HG03457 (cell line): ENCODE measurements at regions not wholly inside any gene's neighbourhood (a gene's known extent, or its start where the extent isn't known, plus 50 kb on each side); places are given as distances from the start of the nearest gene placed in this dataset.
"Not testable (repeated sequence)": the region's sequence is repeated elsewhere in the genome, so short reads cannot be mapped to it uniquely, and the experiment has no call there.

Source experiments
- ATAC-seq: cut with Tn5 transposase; IDR thresholded peaks from one replicate; pipeline ENCODE4 v1.9.1; 2021; ENCODE audit warnings: moderate number of reproducible peaks; ENCODE audit not compliant: unreplicated experiment

DNA sequence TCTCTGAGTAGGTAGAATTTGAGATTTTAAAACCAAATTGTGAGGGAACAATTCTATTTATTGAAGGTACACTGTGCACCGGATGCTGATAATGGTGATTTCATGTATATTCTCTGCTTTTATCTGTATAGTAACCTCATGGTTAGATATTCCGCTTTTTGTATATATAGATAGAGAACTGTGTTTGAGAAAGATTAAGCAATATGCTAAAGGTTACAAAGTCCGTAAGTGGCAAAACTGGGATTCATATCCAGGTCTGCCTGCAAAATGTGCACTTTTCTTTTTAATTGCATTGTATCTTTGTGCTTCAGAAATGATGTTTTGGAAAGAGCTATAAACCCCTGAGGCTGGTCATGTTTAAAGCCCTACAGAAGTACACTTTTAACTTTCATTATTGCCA, 635.4 kb upstream of the NECTIN3 start:
- no peak for ATAC-seq

DNA sequence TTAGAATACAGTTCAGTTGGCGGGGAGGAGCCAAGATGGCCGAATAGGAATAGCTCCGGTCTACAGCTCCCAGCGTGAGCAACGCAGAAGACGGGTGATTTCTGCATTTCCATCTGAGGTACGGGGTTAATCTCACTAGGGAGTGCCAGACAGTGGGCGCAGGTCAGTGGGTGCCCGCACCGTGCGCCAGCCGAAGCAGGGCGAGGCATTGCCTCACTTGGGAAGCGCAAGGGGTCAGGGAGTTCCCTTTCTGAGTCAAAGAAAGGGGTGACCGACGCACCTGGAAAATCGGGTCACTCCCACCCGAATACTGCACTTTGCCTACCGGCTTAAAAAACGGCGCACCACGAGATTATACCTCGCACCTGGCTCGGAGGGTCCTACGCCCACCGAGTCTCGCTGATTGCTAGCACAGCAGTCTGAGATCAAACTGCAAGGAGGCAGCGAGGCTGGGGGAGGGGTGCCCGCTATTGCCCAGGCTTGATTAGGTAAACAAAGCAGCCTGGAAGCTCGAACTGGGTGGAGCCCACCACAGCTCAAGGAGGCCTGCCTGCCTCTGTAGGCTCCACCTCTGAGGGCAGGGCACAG, 631.5 kb upstream of the NECTIN3 start:
- ATAC-seq = not testable (repeated sequence)

DNA sequence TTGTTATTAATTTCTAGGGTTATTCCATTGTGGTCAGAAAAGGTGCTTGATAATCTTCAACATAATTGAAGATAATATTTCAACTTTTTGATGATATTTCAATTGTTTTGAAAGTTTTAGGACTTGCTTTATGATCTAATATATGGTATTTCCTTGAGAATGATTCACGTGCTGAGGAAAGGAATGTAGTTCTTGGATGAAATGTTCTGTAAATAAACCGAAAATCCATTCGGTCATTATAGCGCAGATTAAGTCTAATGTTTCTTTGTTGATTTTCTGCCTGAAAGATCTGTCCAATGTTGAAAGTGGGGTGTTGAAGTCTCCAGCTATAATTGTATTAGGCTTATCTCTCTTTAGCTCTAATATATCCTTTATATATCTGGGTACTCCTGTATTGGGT, 617.5 kb upstream of the NECTIN3 start:
- no peak for ATAC-seq

DNA sequence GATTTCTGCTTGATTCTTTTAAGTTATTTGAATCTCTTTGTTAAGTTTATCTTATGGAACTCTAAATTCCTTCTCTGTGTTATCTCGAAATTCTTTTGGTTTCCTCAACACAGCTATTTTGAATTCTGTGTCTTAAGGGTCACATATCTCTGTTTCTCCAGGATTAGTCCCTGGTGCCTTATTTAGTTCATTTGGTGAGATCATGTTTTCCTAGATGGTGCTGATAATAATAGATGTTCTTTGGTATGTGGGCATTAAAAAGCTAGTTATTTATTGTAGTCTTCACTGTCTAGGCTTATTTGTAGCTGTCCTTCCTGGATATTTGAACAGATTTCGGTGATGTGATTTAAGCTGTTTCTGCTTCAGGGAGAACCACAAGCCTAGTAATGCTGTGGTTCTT, 615.6 kb upstream of the NECTIN3 start:
- no peak for ATAC-seq

DNA sequence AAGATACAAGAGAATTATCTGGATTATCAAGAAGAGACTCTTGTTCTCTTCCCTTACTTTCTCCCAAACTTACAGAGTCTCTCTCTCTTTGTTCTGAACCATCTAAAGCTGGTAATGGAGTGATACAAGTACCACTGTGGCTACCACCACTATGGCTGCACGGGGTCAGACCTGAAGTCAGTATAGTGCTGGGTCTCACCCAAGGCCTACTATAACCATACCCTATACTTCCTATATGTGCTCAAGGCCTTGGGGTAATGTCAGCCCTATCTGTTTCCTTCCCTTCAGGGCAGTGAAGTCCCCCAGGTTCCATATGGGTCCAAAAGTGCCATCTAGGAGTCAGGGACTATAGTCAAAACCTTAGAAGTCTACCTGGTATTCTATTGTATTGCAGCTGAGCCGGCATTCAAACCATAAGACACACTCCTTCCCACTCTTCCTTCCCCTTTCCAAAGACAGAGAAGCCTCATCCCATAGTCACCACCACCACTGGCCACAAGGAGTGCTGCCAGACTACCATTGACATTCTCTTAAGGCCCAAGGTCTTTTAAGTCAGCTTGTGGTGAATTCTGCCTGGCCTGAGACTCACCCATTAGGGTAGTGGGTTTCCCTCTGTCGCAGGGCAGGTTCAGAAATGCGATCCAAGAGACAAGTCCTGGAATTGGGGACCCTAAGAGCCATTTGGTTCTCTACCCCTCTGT, 615.0 kb upstream of the NECTIN3 start:
- ATAC-seq = no peak

DNA sequence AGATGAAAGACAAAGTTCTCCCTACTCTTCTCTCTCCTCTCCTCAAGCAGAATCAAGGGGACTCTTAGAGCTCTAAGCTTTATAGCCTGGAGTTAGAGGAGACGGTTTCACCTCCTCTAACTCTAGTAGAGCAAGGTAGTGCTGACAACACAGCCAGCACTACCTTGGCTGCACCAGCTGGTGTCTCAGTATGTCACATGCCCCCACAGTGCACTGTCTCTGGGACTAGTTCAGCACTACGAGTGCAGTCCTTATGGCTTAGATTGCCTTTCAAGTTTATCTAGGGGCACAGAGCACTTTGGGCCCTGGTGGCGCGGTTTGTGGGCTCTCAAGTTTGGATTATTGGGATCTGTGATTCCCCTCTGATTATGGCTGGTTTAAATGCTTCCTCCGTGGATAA, 614.1 kb upstream of the NECTIN3 start:
- ATAC-seq = no peak

DNA sequence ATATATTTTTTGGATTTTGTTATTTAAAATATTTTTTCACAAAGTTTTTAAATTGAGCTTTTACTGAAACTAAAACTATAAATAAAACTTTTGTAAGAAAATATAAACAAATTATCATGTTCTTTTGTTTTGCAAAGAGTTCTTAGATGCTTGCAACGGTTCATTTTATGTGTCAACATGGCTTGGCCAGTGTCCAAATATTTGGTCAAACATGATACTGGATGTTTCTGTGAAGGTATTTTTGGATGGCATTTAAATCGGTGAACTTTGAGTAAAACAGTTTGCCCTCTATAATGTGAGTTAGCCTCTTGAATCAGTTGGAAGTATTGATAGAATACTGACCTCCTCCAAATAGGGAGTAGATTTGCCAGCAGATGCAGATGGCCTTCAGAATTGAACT, 612.6 kb upstream of the NECTIN3 start:
- ATAC-seq = no peak

DNA sequence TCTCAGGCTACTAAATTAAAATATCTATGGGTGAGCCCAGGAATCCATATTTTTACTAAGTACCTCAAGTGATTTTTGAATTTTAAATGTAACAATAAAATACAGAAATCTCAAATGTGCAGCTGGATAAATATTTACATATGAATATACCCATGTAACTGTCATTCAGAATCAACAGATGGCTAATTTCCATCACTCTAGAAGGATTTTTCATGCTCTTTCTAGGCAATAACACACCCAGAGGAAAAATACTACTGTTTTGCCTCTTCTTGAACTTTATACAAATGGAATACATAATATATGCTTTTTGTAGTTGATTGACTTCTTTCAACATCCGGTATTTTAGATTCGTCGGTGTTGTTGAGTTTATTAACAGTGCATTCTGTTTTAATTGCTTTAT, 601.3 kb upstream of the NECTIN3 start:
- ATAC-seq = no peak

DNA sequence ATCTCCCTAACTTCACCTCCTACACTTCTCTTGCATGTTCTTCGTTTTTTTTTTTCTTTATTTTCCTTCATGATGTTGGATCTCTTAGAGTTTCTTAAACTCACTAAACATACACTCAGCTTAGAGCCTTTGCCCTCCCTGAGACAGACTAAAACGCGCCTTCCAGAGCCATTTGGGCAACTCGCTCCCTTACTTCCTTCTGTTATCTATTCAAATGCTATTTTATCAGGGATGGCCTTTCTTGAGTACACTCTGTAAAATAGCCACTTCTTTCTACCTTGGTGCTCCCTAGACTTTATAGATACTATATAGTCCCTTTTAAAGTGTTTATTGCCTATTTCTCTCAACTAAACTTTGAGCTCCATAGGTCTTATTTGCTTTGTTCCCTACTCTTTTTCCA, 598.2 kb upstream of the NECTIN3 start:
- no peak for ATAC-seq

DNA sequence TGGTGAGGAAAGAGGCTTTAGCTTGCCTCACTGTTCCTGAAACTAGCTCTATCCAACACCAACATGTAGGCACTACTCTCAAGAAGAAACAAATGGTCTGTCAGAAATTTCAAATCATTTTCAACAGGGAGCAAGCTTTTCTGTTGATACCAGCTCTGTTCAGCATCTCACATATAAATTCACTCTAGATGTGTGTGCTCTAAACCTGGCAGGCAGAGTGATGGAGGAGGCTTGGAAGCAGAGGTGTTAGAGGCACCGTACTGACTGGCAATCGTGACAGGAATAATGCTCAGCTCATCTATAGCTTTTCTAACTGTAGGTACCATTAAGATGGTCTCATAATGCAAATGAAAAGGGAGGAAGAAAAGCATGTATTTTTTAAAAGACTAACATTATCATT, 597.2 kb upstream of the NECTIN3 start:
- no peak for ATAC-seq

DNA sequence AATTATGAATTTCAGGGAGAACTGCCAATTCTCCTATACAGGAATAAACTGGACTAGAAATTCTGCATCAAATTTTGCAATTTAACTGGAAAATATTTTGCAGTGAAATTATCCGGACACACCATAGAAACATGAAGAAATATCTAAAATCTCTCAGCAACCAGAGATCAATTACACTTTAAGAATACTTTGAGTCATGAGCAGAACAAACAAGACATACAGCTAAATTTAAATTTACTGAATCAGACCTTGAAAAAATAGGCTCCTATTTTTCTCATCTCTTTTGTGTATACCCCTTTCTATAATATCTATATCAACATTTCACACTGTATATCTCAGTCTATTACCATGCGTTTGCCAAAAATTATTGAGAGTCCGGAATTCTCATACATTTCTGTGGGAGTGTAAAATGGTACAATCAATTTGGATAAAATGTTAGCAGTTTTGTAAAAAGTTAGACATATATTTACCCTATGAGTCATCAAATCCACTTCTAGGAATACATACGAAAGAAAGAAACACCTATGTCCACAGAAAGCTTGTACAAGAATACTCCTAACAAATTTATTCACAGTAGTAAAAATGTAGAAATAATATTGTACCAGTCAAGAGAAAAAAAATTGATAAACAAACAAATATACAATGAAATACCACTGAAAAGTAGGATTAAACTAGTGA, 593.1 kb upstream of the NECTIN3 start:
- ATAC-seq = no peak

DNA sequence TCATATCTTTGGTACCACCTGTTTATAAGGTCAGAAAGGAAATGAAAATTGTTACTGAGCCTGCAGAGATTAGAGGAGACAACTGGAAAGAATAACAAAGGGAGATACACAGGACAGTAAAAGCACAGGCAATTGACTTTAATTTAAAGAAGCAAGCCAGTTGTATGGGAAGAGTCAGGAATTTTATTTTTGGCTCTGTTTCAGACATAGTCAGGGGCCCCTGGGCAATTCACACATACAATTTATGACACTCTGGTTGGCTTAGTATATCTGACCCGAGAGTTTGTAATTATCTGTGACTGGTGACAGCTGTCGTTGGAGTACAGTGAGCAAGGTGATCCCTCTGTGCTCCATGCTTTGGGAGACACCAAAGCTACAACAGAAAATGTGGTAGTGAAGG, 591.9 kb upstream of the NECTIN3 start:
- no peak for ATAC-seq

DNA sequence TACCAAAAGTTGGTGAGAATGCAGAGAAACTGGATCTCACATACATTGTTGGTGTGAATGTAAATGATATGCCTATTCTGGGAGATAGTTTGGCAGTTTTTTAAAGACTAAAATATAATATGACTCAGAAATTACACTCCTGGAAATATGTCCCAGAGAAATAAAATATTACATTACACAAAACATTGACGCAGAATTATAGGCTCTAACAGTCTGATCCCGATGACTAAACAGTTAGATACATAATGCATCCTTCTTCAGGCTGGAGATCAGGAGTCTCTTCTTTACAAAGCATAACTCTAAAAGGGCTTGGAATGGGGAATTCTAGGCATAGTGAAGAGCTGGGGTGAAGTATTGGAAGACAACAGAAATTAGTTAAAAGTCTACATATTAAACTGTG, 586.2 kb upstream of the NECTIN3 start:
- ATAC-seq = no peak

DNA sequence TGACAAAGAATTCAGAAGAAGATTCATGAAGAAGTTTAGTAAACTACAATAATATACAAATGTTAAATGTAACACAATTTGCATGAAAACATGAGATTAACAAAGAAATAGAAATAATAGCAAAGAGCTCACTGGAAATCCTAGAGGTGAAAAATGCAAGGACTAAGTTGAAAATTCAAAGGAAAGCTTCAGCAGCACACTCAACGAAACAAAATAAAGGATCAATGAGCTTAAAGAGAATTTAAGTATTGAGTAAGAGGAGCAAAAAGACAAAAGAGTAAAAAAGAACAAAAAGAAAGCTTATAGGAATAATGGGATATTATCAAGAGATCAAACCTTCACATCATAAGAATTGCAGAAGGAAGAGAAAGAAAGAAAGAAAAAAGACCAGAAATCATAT, 583.8 kb upstream of the NECTIN3 start:
- ATAC-seq = no peak

DNA sequence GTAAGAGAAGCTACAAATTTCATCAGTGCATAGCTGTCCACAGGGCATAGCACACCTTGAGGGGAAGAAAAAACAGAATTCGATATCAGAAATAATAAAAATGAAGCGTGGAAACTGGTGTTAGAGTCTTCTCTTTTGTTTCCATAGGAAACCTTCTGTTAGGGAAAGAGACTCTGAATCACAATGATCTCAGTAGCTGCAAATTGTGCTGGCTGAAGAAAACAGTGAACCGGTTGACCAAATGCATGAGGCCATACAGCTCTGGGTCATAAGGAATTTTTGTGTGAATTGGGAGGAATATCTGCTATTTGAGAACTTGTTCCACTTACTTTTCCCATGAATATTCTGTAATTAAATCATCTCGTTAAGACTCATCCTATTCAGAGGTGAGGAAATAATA, 580.2 kb upstream of the NECTIN3 start:
- no peak for ATAC-seq

DNA sequence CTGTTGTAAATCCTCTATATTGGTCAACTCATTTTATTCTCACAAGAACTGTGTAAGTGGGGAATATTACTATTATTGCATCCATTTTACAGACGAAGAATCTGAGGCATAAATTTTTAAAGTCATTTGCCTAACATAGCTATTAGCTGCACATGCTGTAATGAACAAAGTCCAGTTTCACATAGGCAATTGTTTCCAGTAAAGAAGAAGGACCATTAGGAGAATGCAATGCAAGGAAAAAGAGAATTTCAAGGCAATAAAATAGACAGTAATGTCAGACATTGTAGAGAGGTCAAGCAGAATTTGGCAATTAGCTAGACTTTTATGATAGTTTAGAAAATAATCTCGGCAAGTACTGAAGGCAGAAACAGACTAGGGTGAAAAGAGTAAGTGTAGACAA, 578.7 kb upstream of the NECTIN3 start:
- ATAC-seq = no peak

DNA sequence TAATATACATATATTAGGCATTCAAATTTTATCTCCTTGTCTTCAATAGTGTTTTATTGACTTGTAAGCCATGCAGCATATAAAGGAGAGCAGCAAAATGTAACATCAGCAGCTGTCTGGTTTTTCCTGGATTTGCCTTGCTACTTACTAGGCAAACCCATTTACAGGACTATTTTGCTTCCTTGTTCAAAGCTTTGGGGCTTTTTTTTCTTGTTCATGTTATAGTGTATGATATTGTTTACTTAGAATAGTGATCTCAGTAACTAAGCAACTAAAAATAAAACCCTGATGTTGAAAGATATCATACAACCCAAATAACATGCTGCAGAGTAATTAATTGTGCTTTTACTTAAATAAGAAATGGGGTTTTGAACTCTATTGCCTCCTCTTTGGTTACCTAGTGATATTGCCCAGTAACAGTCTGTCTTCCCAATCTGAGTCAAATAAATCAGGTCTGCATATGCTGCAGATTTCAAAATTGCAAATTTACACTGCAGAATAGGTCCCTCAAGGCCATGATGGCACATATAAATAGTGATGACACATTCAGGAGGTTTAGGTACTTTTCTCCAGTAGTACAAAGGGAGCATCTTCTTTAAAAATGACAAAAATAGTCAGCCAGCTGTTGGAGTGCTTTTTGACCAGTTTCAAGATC, 578.1 kb upstream of the NECTIN3 start:
- ATAC-seq = no peak

DNA sequence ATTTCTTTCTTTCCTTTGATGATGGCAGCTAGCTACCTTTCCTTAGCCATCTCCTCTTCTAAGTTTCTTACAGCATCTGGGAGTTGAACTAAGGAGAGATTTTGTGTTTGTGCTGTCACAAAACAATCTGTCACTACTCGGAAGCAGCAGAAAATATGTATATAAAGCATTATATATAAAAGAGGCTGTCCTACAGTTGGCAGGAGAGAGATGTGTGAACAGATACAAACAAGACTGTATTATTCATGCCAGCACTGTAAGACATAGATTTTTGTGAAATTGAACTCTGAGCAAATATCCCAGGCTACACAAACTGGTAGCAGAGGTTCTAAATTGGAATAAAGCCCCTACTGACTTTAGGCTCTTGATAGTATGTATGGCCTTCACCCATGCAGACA, 577.5 kb upstream of the NECTIN3 start:
- ATAC-seq = no peak

DNA sequence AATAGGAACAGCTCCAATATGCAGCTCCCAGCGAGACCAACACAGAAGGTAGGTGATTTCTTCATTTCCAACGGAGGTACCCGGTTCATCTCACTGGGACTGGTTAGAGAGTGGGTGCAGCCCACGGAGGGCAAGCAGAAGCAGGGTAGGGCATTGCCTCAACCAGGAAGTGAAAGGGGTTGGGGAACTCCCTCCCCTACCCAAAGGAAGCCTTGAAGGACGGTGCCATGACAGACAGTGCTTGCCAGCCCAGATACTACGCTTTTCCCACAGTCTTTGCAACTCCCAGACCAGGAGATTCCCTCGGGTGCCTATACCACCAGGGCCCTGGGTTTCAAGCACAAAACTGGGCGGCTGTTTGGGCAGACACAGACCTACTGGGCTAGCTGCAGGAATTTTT, 576.9 kb upstream of the NECTIN3 start:
- ATAC-seq = no peak

DNA sequence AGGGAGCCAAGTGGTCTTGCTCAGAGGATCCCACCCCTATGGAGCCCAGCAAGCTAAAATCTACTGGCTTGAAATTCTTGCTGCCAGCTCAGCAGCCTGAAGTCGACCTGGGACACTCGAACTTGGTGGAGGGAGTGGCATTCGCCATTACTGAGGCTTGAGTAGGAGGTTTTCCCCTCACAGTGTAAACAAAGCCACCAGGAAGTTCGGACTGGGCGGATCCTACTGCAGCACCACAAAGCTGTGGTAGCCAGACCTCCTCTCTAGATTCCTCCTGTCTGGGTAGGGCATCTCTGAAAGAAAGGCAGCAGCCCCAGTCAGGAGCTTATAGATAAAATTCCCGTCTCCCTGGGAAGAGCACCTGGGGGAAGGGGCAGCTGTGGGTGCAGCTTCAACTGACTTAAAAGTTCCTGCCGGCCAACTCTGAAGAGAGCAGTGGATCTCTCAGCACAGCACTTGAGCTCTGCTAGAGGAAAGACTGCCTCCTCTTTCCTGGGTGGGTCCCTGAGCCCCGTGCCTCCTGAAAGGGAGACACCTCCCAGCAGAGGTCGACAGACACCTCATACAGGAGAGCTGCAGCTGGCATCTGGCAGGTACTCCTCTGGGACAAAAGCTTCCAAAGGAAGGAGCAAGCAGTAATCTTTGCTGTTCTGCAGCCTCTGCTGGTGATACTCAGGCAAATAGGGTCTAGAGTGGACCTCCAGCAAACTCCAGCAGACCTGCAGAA, 576.3 kb upstream of the NECTIN3 start:
- no peak for ATAC-seq

DNA sequence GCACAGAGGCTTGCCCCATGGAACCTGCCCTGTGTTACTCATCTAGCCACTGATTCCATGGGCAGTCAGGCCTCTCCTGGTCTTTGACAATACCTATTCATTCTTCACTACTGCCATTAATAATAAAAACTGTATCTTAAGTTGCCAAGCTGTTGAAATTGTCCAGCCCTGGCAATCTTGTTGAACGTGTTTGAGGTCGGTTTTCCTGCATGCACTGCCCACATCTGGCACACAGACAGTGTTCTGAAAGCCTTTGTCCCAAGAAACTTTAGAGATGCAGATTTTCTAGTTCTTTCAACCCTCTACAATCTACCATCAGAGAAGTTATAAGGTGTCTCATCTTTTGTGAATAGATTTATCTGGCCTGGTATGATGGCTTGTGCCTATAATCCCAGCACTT, 567.2 kb upstream of the NECTIN3 start:
- ATAC-seq = no peak
